HG02571 (cell line): ENCODE measurements at regions not wholly inside any gene's neighbourhood (a gene's known extent, or its start where the extent isn't known, plus 50 kb on each side); places are given as distances from the start of the nearest gene placed in this dataset.
A peak's percentile ranks its signal among the peaks of the same experiment; 100 is the strongest.
"Not testable (repeated sequence)": the region's sequence is repeated elsewhere in the genome, so short reads cannot be mapped to it uniquely, and the experiment has no call there.

Source experiments
- ATAC-seq: cut with Tn5 transposase; IDR thresholded peaks from one replicate; pipeline ENCODE4 v1.9.1; 2021; ENCODE audit warnings: mild to moderate bottlenecking, moderate library complexity; ENCODE audit not compliant: unreplicated experiment

DNA sequence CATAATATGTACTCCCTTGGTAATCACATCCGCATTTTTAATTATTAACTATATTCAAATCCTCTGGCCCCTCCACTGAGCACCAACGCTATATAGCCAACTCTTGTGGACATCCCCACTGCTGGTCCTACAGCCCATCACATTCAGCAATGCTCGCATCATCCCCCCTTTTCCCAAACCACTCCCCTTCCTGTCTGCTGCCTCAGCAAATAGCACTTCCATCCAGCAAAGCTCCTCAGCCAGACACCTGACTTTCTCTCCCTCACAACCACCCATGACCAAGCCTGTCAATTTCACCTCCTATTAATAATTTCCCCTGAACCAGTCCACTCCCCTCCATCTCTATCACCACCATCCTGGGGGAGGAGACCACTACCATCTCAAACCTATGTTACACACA lies 65.5 kb upstream of the KIF2A start:
- ATAC-seq = not testable (repeated sequence)

DNA sequence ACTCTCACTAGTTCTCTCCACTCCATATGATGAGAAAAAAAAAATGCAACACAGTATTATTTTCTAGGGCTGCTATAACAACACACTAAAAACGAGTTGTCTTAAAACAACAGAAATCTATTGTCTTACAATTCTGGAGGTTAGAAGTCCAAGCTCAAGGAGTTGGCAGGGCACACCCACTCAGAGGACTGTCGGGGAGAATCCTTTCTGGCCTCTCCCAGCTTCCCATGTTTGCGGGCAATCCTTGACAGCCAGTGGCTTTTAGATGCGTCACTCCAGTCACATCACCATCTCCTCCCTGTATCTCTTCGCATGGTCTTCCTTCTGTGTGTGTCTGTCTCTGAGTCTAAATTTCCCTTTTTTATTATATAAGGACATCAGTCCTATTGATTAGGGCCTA lies 64.0 kb upstream of the KIF2A start:
- ATAC-seq = not testable (repeated sequence)

DNA sequence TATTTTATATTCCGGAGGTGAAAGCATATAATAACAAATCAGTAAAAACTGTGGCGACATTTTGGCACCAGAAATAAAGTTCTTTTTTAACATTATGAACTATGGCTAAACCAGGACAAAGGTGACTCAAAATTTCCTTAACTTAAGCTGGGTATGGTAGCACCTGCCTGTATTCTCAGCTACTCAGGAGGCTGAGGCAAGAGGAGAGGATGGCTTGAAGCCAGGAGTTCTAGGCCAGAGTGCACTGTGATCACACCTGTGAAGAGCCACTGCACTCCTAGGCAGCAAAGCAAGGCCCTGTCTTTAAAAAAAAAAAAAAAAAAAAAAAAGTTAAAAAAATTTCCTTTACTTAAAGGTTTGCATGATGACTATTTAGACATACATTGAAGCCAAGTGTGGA lies 63.0 kb upstream of the KIF2A start:
- not testable (repeated sequence) for ATAC-seq

DNA sequence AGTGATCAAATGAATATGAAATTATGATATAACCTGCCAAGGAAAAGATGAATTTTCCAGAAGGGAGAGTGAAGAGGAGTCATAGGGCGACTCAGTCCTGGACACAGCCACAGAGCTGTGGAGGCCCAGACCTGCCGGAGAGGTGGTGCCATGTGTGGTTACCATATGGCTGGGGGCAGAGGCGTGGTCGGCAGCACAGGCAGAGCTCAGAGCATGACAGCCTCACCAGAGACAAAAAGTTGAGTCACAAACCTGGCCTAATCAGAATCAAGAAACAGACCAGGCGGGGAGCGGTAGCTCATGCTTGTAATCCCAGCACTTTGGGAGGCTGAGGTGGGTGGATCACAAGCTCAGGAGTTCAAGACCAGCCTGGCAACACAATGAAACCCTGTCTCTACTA lies 57.8 kb upstream of the KIF2A start:
- not testable (repeated sequence) for ATAC-seq

DNA sequence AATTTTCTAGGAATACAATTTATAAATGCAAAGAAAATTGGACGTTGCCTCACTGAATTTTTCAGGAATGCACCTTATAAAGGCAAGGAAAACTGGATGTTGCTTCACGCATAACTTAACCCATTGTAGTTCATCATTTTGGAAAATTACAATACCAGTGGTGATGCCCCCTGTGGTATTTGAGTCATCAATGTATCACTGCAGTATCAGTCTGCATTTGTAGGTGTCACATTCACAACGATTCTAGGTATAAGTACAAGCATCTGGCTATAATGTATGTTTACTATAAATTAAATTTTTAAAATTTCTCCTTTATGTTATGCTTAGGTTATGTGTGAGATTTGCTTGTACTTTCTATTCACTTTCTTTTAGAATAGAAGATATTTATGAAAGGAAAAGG lies 55.9 kb upstream of the KIF2A start:
- ATAC-seq = not testable (repeated sequence)

DNA sequence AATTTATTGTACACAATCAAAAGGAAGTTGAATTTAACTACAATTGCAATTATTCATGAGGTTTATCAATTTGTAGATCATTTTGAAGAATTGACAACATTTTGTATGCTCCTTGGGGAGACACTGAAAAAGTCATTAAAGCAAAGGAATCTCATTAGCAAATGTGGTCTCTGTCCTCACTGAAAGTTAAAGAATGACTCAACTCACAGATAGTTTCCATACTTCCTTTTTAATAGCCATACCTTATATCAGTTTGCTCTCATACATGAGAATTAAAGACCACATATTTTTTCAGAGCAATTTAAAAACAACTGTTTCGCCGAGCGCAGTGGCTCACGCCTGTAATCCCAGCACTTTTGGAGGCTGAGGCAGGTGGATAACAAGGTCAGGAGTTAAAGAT lies 55.1 kb upstream of the KIF2A start:
- not testable (repeated sequence) for ATAC-seq

DNA sequence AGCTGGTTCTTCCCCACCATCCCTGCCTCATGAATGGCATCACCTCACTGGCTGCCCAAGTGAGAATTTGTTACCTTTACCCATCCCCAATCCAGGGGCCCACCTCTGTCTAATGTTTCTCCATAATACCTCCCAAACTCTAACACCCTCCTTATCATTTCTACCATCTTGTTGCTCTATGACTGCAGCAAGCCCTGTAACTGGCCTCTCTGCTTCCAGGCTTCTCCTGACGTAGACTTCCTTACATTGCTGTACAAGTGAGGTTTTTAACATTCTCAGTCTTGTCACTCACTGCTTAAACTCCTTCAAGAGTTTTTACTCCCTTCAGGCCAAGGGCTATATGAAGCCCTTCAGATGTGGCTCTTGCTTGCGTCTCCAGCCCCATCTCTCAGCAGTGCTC lies 53.5 kb upstream of the KIF2A start:
- not testable (repeated sequence) for ATAC-seq

DNA sequence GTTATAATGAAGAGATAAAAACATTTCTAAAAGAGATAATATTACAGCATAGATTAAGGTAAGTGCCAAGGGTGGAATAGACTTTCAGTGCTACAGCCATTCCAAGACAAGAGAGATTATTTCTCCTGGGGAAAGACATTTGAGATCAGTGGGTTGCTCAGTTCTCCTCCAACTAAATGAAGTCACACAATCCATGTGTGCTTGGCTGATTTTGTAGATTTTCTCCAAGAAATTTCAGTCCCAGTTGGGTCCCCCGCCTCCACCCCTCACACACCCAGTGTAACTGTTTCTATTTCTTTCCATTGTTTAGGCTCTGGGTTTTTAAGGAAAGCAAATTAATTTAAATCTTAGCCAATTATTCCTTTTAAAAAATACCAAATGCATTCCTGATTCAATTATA lies 50.5 kb upstream of the KIF2A start:
- not testable (repeated sequence) for ATAC-seq

DNA sequence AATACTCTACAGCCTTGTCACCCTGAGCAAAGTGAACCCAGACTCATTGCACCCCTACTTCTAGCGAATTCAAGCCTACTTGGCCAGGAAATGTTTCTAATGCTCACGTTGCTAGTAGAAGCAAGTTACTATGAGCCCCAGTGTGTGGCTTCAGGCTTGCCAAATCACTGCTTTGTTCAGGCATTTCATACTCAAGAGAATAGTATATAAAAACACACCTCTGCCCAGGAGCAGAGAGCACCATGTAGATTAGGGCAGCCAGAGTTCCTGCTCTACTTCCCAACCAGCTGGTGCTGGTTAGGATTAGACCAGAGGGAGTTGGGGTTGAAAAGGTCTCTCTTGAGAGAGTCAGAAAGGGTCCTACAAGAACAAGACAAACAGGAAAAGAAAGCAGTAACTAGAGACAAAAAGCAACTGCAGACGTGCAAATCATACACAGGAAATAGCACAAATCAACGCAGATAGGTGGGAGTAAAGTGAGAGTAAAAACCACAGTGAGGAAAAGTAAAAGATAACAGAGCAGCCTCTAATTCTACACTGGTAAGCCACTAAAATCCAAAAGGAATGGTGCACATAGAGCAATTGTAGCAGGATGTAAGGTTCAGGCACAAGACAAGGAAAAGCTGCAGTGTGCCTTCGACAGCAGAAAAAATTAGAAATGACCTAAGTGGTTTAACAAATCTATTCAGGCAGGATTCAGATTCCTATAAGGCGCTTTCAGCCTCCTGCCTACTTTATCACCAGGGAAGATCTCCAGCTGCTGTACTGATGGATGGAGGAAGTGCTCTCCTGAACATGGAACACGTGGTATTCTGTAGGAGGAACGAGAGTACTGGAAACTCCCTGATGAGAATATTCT lies 49.6 kb upstream of the KIF2A start:
- peak; percentile 66 for ATAC-seq
